HG03159 (cell line): ENCODE measurements at regions not wholly inside any gene's neighbourhood (a gene's known extent, or its start where the extent isn't known, plus 50 kb on each side); places are given as distances from the start of the nearest gene placed in this dataset.
"Not testable (repeated sequence)": the region's sequence is repeated elsewhere in the genome, so short reads cannot be mapped to it uniquely, and the experiment has no call there.

Experiments
- ATAC-seq: cut with Tn5 transposase; IDR thresholded peaks from one replicate; pipeline ENCODE4 v1.9.1; 2021; ENCODE audit warnings: mild to moderate bottlenecking, moderate library complexity; ENCODE audit not compliant: unreplicated experiment

DNA sequence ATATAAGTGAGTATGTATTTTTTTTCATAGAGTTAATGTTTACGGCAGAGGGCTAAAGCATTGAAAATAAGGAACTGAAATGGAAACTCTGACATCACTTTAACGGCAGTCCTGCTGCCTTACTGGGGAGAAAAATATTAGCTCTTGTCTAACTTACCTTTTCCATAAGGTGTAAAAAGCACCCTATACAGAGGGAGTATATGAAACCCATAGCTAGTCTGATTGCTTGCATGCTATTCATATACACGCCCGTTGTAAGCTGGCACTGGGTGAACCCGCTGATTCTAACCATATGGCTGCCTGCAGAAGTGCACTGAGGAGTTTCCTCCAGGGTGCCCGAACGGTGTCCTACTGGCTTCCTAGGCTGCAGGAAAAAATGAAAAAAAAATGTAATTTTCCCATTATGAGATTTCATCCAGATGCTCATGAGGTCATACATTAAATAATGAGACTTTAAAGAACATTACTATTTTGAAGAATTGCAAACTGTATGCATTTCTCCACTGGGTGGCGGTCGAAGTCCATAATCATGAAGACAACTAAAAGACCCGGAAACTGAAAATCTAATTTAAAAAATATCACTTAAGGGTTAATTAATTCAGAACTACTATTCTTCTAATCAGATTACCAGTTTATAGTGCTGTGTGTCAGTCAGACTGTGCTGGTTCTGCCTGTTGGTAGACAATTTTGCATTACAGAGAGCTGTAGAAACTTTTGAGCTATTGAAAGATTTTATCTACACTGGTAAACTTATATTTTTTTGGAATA lies 144.7 kb downstream of the ALX1 start:
- ATAC-seq, result peak; percentile 91

DNA sequence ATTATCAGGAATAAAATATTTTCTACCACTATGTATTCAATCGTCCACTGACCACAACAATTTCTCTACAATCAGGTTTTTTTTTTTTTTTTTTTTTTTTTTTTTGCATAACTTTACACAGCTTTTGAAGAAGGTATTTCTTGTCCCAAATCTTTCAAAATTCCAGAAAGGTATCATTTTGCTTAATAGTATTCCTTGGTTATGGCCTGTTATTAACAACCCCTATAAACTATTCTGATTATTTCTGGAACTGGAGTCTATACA lies 145.3 kb downstream of the ALX1 start:
- ATAC-seq, result no peak

DNA sequence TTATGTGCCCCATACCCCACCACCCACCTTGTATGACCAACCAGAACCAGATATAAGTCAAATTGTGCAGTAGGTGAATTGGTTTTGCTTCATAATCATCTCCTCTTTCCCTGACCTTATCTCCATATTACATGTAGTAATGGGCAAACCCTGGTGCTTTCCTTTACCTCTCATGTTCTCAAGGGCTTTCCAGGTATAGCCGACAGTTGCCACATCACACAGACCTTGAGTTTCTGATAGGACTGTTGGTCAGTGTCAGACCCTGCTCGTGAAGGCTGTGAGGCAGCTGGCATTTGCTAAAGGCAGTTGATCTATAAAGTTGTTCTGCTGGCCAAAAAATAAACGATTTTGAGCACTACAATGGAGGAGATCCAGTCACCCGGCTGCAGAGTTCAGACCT lies 145.9 kb downstream of the ALX1 start:
- ATAC-seq, result no peak

DNA sequence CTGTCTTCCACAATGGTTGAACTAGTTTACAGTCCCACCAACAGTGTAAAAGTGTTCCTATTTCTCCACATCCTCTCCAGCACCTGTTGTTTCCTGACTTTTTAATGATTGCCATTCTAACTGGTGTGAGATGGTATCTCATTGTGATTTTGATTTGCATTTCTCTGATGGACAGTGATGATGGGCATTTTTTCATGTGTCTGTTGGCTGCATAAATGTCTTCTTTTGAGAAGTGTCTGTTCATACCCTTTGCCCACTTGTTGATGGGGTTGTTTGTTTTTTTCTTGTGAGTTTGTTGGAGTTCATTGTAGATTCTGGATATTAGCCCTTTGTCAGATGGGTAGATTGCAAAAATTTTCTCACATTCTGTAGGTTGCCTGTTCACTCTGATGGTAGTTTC lies 153.1 kb downstream of the ALX1 start:
- not testable (repeated sequence) for ATAC-seq

DNA sequence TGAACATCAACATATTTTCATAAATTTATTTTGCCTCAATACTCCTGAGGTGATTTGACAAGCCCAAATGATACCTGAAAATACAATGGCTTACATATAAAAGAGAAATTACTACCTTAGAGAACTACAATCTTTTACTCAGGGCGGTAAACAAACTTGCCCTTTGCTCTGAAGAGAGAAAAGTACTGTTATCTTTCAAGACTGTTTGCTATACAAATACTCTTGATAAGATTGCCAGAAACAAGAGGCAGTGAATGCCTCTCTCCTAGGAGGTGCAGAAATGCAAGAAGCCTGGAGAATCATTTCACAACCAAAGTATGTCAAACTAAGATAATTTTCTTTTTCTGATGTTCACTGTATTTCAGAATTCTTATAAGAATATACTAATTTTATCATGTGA lies 160.3 kb downstream of the ALX1 start:
- no peak for ATAC-seq

DNA sequence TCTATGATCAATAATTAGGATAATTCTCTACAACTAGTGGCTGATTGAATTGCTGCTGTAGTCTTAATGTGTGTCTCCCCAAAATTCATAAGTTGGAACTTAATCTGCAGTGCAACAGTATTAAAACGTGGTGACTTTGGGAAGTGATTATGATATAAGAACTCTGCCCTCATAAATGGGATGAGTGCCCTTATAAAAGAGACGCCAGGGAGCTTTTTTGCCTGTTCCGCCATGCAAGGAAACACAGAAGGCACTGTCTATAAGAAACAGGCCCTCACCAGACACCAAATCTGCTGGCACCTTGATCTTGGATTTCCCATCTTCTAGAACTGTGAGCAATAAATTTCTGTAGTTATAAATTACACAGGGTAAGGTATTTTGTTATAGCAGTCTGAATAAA lies 161.0 kb downstream of the ALX1 start:
- ATAC-seq, result no peak

DNA sequence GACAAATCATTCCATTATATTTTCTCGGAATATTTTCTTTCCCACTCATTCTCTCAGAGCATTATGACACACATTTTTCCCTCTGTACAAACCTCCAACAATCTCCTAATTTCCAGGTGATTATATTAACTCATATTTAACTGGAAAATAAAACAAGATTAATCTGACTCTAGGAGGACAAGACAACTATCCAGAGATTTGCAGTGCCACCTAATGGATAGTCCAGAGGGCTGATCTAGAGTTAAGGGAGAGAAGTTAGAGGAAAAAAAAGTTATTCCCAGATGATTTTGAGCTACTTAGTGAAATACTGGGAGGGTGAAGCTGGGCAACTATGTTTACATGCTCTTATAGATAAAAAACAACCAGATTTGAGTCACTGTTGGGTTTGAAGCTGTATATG lies 161.7 kb downstream of the ALX1 start:
- ATAC-seq, result no peak

DNA sequence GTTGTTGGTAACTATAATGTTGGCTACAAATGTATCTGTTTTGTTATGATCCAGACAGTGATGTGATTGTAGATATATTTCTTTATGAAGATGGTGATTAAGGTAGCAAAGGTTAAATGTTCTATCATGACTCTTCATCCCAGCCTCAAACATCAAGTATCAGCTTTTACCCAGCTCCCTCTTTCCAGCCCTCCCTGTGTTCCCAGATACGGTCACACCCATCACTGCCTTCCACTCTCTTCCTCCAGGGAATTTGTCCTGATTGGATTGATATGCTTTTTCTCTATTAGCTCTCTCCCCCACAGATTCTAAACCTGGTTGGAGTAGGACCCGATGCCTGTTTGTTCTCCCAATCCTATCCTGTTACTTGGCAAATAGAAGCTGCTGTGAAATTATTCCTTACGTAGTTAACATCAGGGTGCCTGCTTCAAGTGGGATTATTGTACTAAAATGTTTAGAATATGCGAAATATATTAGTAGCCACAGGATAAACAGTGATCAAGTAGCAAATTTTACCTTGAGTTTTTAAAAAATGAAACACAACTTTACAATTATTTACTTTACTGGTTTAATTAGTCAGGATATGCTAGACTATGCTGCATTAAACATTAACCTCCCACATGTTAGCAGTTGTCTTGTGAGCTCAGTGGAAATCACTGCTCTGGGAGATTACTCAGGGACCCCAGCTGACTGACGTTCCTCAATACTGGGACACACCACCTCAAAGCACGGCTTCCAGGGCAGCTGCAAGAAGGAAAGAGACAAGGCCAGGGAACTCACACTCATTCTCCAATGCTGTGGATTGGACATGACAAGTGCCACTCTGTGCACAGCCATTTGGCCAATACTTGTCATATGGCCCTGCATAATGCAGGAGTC lies 165.3 kb downstream of the ALX1 start:
- no peak for ATAC-seq

DNA sequence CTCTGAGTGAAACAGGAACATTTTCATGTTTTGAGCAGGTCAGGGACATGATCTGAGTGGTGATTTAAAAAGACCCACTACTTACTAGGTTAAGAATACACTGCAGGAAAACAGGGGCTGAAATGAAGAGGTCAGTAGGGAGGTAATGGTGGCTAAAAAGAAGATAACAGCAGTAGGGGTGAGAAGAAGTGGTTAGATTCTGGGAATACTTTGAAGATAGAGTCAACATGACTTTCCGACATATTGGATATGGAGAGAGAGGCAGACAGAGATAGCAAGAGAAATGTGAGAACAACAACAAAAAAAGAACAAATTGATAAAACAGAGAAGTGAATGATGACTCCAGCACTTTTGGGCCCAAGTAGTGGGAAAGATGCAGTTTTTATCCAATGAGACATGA lies 168.0 kb downstream of the ALX1 start:
- ATAC-seq, result no peak

DNA sequence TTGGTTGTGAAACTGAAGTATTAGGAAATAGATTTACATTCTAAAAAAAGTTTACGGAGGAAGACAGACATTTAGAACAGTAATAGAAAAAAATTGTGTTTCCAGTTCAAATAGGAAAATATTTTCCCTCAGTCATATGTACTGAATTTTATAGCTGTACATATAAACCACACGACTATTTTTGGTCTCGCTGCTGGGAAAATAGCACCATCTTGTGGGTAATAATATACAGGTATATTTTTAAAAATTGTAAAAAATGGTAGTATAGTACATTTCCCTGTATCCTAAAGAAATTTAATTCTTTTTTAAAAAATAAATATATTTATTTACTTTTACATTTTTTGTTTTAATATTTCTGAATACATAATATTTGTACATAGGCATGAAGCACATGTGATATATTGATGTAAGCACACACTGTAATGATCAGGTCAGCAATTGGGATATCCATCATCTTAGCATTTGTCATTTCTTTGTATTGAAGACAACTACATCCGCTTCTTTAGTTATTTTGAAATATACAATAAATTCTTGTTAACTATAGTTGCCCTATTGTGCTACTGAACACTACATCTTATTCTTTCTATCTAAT lies 168.6 kb downstream of the ALX1 start:
- ATAC-seq, result peak; percentile 43

DNA sequence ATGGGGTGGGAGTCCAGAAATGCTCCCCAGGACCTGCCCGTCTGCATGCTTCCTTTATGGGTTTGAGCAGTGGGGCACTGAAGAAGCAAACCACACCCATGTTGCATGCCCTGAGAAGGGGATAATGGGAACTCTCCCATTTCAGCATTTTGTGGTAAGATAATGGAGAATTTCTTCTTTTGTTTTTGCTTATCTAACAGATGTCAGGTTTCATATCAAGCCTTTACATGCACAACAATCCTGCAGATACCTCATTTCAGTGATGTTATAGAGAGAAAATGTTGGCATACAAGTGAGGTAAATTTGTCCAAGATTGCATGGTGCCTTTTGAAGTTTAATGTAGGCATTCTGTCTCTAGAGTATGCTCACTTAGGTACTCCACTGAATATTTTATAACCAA lies 177.0 kb downstream of the ALX1 start:
- ATAC-seq, result no peak

DNA sequence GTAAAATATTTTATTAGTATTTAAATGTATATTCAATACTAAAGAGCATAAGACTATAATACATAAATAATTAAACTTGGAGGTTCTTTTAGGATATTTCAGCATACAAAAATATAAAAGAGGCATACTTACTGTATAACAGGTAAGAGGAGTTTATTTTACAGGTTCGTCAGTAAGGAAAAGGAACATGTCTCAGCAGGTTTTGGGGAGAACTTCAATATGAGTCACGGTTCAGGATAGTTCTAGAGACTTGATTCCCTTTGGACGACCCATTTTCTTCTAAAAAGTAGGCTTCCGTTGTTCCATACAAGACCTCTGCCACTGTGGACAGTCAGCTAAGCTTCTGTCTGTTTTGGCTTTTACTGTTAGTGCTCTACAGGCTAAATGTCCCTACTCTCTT lies 181.1 kb downstream of the ALX1 start:
- ATAC-seq, result no peak

DNA sequence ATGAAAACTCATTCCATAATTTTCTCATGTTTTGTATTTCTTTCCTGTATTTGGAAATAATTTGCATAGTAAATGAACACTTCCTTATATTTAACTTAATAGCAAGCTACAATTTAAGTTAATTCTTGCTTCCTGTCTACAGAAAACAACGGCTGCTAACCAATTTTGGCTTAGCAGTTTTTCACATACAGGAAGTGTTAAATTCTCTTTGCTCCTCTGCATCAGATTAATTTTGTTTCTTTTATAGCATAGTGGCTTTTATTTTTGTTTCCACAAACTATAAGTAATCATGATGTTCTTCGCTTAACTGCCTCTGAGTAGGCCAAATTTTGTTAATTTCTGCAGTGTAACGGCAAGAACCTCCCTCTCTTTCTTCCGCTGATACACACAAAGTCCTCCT lies 182.9 kb downstream of the ALX1 start:
- no peak for ATAC-seq

DNA sequence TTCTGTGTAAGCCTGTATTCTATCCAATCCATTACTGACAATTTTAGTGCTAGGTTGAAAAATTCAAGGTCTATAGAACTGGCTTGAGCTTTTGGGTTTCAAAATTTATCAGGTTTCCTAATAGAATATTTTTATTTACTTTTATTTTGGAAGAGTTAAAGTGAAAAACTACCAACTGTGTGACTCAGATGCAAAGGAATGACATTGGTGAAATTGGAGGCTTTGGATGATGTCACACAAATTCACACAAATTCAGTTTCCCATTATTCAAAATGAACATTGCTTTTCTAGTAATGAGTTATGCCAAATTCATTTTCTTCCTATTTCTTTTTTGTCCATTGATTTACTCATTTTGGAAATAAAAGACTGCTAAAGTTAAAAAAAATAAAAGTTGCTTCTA lies 186.9 kb downstream of the ALX1 start:
- no peak for ATAC-seq

DNA sequence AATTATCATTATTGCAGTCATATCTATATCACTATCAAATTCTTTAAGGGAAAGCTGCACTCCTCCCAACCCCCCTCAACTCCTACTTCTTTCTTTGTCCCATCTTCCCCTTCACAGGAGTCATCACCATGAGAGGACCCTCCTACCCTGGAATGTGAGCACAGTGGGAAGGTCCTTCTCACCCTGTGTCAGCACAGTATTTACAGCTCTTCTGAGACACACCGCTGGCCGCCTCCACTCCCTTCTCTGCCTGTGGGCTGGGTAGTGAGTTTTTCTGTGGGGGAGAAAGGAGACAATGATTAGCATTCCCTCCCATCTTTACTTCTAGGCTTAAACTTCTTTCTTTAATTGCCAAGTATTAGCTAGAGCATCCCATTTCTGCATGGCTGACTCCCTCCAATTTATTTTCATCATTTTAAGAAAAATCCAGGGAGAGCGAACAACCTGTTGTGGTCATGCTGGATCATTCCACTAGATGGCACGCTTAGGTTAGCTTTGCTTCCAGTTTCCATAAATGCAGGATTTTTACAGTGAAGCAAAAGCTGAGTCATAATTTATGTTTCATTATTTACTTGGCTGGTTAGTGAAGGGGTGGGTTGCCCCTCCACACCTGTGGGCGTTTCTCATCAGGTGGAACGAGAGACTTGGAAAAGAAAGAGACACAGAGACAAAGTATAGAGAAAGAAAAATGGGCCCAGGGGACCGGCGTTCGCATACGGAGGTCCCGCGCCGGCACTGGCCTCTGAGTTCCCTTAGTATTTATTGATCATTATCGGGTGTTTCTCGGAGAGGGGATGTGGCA lies 188.5 kb downstream of the ALX1 start:
- peak; percentile 97 for ATAC-seq

DNA sequence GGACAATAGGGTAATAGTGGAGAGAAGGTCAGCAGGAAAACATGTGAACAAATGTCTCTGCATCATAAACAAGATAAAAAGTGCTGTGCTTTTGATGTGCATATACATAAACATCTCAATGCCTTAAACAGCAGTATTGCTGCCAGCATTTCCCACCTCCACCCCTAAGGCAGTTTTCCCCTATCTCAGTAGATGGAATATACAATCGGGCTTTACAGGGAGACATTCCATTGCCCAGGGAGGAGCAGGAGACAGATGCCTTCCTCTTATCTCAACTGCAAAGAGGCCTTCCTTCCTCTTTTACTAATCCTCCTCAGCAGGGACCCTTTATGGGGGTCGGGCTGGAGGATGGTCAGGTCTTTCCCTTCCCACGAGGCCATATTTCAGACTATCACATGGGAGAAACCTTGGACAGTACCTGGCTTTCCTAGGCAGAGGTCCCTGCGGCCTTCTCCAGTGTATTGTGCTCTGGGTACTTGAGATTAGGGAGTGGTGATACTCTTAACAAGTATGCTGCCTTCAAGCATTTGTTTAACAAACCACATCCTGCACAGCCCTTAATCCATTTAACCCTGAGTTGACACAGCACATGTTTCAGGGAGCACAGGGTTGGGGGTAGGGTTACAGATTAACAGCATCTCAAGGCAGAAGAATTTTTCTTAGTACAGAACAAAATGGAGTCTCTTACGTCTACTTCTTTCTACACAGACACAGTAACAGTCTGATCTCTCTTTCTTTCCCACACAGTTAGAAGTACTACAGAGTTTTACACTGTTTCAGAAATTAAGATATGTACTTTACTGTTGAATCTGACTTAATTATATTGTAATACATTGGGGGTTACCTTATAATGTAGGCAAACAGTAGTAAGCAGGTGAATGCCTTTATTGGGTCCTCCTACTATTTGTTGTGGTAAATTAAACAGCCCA lies 189.4 kb downstream of the ALX1 start:
- not testable (repeated sequence) for ATAC-seq

DNA sequence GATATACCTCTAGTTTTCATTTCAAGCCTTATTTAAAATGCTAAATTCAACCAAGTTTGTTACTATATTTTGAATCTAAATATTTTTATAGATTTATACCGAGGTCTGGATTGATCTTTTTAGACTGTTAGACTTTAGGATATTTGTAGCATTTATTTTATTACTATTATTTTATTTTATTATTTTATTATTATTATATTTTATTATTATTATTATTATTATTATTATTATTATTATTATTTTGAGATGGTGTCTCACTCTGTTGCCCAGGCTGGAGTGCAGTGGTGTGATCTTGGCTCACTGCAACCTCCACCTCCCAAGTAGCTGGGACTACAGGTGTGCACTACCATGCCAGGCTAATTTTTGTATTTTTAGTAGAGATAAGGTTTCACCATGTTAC lies 195.3 kb downstream of the ALX1 start:
- ATAC-seq, result not testable (repeated sequence)

DNA sequence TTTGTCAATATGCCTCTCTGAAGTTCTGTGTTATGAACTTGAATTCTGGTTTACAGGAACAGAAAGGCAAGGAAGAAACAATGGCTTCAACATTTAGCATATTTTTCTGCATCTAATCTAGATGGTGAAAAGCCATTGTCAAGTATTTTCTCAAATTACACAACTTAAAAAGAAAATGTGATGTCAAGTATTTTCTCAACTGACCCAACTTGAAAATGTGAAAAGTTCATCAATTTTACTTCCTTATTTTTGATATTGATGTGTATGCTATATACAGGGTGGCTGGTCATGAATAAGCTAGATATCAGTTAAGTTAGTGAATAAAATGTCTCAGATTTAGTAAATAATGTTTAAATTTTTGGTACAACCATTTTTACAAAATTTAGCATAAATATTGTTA lies 196.7 kb downstream of the ALX1 start:
- ATAC-seq, result no peak

DNA sequence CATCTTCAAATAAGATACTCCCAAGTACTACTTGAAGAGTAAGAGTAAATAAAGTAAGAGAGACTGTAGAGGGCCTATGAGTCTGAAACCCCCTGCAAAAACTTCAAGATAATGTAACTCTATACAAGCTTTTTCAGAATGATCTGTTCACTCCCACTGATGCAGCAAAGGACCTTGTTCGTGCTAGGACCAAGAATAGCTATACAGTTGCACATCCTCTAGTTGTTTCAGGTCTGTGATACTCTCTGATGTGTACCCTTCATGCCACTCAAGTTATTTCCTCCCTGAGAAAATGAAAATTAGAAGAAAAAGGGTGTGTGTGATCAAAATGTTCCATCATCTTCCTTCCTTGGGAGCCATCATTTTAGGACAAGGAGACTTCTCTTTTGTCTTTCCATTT lies 204.4 kb downstream of the ALX1 start:
- ATAC-seq, result peak; percentile 90

DNA sequence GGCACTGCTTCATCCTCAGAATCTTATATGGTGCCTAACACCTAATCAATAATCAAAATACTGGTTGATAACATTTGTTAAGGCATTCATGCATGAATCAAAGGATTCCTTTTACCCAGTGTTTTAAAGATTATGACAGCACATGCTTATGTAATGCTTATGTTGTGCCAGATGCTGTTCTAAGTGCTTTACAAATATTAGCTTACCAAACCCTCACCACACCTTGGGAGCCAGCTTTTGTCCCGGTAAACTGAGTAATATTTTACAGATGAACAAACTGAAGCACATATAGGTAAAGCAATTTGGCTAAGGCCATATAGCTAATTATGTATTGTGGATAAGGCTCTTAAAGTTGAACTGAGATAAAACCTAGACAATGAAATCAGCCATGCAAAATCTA lies 209.2 kb downstream of the ALX1 start:
- no peak for ATAC-seq
